Neuronal stem cell (in vitro differentiated cells): ENCODE measurements at regions not wholly inside any gene's neighbourhood (a gene's known extent, or its start where the extent isn't known, plus 50 kb on each side); places are given as distances from the start of the nearest gene placed in this dataset.

Experiments used
- DNase-seq: peaks from one replicate; pipeline ENCODE4 v3.0.0-alpha.2; 2013; ENCODE audit warnings: low spot score
- H2AFZ ChIP-seq: one replicate; pipeline ENCODE4 v1.6.1; 2013; ENCODE audit warnings: mild to moderate bottlenecking, low read length, inconsistent platforms
- H2AK5ac ChIP-seq: 2 replicates; pipeline ENCODE4 v1.6.1; 2013; ENCODE audit warnings: low read depth, mild to moderate bottlenecking, inconsistent platforms, low read length, moderate library complexity, mixed read lengths
- H2BK120ac ChIP-seq: 2 replicates; pipeline ENCODE4 v1.6.1; 2013; ENCODE audit warnings: low read depth, mild to moderate bottlenecking, inconsistent platforms, low read length, moderate library complexity, mixed read lengths
- H2BK12ac ChIP-seq: one replicate; pipeline ENCODE4 v1.6.1; 2013; ENCODE audit warnings: low read length, inconsistent platforms
- H2BK15ac ChIP-seq: 2 replicates; pipeline ENCODE4 v1.6.1; 2013; ENCODE audit warnings: mild to moderate bottlenecking, low read length, inconsistent platforms, mixed read lengths
- H2BK5ac ChIP-seq: one replicate; pipeline ENCODE4 v1.6.1; 2013; ENCODE audit warnings: inconsistent platforms, mild to moderate bottlenecking, low read length, moderate library complexity
- H3K14ac ChIP-seq: one replicate; pipeline ENCODE4 v1.6.1; 2013; ENCODE audit warnings: low read length, inconsistent platforms
- H3K18ac ChIP-seq: 2 replicates; pipeline ENCODE4 v1.6.1; 2013; ENCODE audit warnings: low read length, inconsistent platforms
- H3K23ac ChIP-seq: 2 replicates; pipeline ENCODE4 v1.6.1; 2013; ENCODE audit warnings: low read depth, mild to moderate bottlenecking, mixed read lengths, low read length, inconsistent platforms; ENCODE audit not compliant: poor library complexity
- H3K27ac ChIP-seq: replicated peaks from 3 replicates; pipeline ENCODE4 v1.5.1; 2013; ENCODE audit warnings: low read length, inconsistent platforms
- H3K27me3 ChIP-seq, 3 experiments: 2 replicates each; pipeline ENCODE4 v1.6.1; 2013; ENCODE audit warnings: low read length in 3 of 3, mild to moderate bottlenecking in 2 of 3, inconsistent platforms in 1 of 3, low read depth in 1 of 3, mixed read lengths in 1 of 3, moderate library complexity in 1 of 3; ENCODE audit not compliant: control insufficient read depth in 3 of 3, insufficient read depth in 3 of 3
- H3K36me3 ChIP-seq, 2 donors: replicated peaks in 1 of 2; 2 replicates each; pipeline ENCODE4 v1.6.1; 2013; ENCODE audit warnings: low read length in 2 of 2; ENCODE audit not compliant: control insufficient read depth in 2 of 2, insufficient read depth in 2 of 2
- H3K4ac ChIP-seq: 2 replicates; pipeline ENCODE4 v1.6.1; 2013; ENCODE audit warnings: inconsistent platforms, mild to moderate bottlenecking, low read length, moderate library complexity
- H3K4me1 ChIP-seq, 2 donors: 1 replicate in 1 of 2; 2 replicates in 1 of 2; pipeline ENCODE4 v1.6.1; 2013; ENCODE audit warnings: low read length in 2 of 2, low read depth in 1 of 2; ENCODE audit not compliant: control insufficient read depth in 2 of 2, insufficient read depth in 1 of 2
- H3K4me2 ChIP-seq: one replicate; pipeline ENCODE4 v1.6.1; 2013; ENCODE audit warnings: mild to moderate bottlenecking, low read length, inconsistent platforms; ENCODE audit not compliant: insufficient read depth, poor library complexity, severe bottlenecking
- H3K4me3 ChIP-seq, 2 donors: 2 replicates each; pipeline ENCODE4 v1.5.1; 2013; ENCODE audit warnings: low read length in 2 of 2, mild to moderate bottlenecking in 2 of 2, inconsistent platforms in 1 of 2, moderate library complexity in 1 of 2
- H3K79me1 ChIP-seq: one replicate; pipeline ENCODE4 v1.6.1; 2013; ENCODE audit warnings: low read depth, mild to moderate bottlenecking, inconsistent platforms, low read length, moderate library complexity
- H3K9ac ChIP-seq: one replicate; pipeline ENCODE4 v1.6.1; 2013; ENCODE audit warnings: mild to moderate bottlenecking, low read depth, low read length, inconsistent platforms; ENCODE audit not compliant: poor library complexity
- H3K9me3 ChIP-seq, 2 donors: replicated peaks in 1 of 2; 2 replicates each; pipeline versions ENCODE3 to v1.6.1; 2013; ENCODE audit warnings: low read length in 2 of 2, mild to moderate bottlenecking in 2 of 2, inconsistent platforms in 1 of 2, low read depth in 1 of 2, mixed read lengths in 1 of 2, moderate library complexity in 1 of 2; ENCODE audit not compliant: control insufficient read depth in 2 of 2, insufficient read depth in 1 of 2
- H4K8ac ChIP-seq: one replicate; pipeline ENCODE4 v1.6.1; 2013; ENCODE audit warnings: low read depth, mild to moderate bottlenecking, inconsistent platforms, low read length, moderate library complexity
- H4K91ac ChIP-seq: one replicate; pipeline ENCODE4 v1.6.1; 2013; ENCODE audit warnings: low read length, low read depth, mild to moderate bottlenecking, inconsistent platforms; ENCODE audit not compliant: poor library complexity
- WGBS, 2 donors: extraction: QIAGEN DNeasy Blood & Tissue Kit; methylation state at CpG; one replicate each; pipeline ENCODE4 v1.1.7; 2013; ENCODE audit warnings: missing lambda C conversion rate in 2 of 2, mixed read lengths in 1 of 2; ENCODE audit not compliant: insufficient read length in 2 of 2, insufficient replicate concordance in 1 of 2; ENCODE audit errors: extremely low coverage in 2 of 2; 5-methylcytosine and 5-hydroxymethylcytosine counted together

- H3K18ac ChIP-seq, result no peak overlapping the region
- no peak overlapping the region for H3K14ac ChIP-seq
- H2AK5ac ChIP-seq, result no peak overlapping the region
- H3K79me1 ChIP-seq, result no peaks in the 10 kb centered on the region
- H4K8ac ChIP-seq, result no peak overlapping the region
- no peaks in the 10 kb centered on the region for H3K27me3 ChIP-seq
- H2BK12ac ChIP-seq, result no peak overlapping the region
- peaks cover 0 to 1% of the 10 kb centered on the region in 2 donors for H3K4me1 ChIP-seq
- no peak for DNase-seq
- no peak overlapping the region for H3K27ac ChIP-seq
- no peak overlapping the region for H3K23ac ChIP-seq
- no peak overlapping the region for H2AFZ ChIP-seq
- no peak overlapping the region for H2BK15ac ChIP-seq
- no peak overlapping the region for H2BK120ac ChIP-seq
- no peak overlapping the region for H4K91ac ChIP-seq
- H2BK5ac ChIP-seq, result no peak overlapping the region
- WGBS, 2 donors, result no CpG with 5 or more reads among the region's 4 CpGs
- H3K9me3 ChIP-seq, result no peaks in the 10 kb centered on the region
- no peak overlapping the region for H3K4ac ChIP-seq
- no peak overlapping the region for H3K4me2 ChIP-seq
- no peak overlapping the region for H3K4me3 ChIP-seq
- no peaks in the 10 kb centered on the region for H3K36me3 ChIP-seq
- H3K9ac ChIP-seq, result no peak overlapping the region
These were observed 227.3 kb downstream of the LURAP1L start for GRCh38 chr9:13001989-13002580.

DNA sequence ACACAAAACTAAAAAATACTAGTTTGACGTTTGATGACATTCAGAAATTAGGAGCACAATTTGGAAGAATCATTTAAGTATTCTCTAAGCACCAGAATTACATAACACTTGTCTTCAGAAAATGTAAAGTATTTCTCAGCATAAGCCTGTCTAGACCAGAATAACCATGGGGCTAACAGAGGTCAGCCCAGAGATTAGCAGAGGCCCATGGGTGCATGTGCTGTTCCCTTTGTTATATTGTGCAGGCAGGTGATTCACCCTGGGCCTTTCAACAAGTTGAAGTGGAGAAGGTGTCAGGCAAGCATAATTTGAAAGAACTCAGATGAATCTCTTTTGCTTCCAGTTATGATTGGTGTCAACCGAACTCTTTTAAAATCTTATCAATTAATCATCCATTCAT is 227.9 kb downstream of the LURAP1L start:
- H3K14ac ChIP-seq, result no peak overlapping the region
- no peak overlapping the region for H3K4me2 ChIP-seq
- no peaks in the 10 kb centered on the region for H3K79me1 ChIP-seq
- no peak overlapping the region for H2AK5ac ChIP-seq
- H3K9ac ChIP-seq, result no peak overlapping the region
- peaks cover 0 to 1% of the 10 kb centered on the region in 2 donors for H3K4me1 ChIP-seq
- WGBS, 2 donors, result no CpG with 5 or more reads among the region's 2 CpGs
- H2AFZ ChIP-seq, result no peak overlapping the region
- no peak for DNase-seq
- H3K4me3 ChIP-seq, result no peak overlapping the region
- H2BK15ac ChIP-seq, result no peak overlapping the region
- H3K4ac ChIP-seq, result no peak overlapping the region
- no peaks in the 10 kb centered on the region for H3K36me3 ChIP-seq
- H4K91ac ChIP-seq, result no peak overlapping the region
- H2BK12ac ChIP-seq, result no peak overlapping the region
- no peaks in the 10 kb centered on the region for H3K27me3 ChIP-seq
- no peak overlapping the region for H4K8ac ChIP-seq
- H3K9me3 ChIP-seq, result no peaks in the 10 kb centered on the region
- no peak overlapping the region for H3K23ac ChIP-seq
- H3K27ac ChIP-seq, result no peak overlapping the region
- H3K18ac ChIP-seq, result no peak overlapping the region
- no peak overlapping the region for H2BK5ac ChIP-seq
- no peak overlapping the region for H2BK120ac ChIP-seq

- Histone ChIP-seq H3K9me3 (no peaks in the 10 kb centered on the region), H3K4me1 (no peaks in the 10 kb centered on the region), H2BK12ac (no peak overlapping the region), H3K14ac (no peak overlapping the region), H3K27me3 (no peaks in the 10 kb centered on the region), H4K8ac (no peak overlapping the region), H2BK5ac (no peak overlapping the region), H3K79me1 (no peaks in the 10 kb centered on the region), H2BK15ac (no peak overlapping the region), H3K9ac (no peak overlapping the region), H3K36me3 (no peaks in the 10 kb centered on the region), H3K4me3 (no peak overlapping the region), H2BK120ac (no peak overlapping the region), H2AK5ac (no peak overlapping the region), H3K4me2 (no peak overlapping the region), H3K23ac (no peak overlapping the region), H3K18ac (no peak overlapping the region), H3K4ac (no peak overlapping the region), H3K27ac (no peak overlapping the region), H4K91ac (no peak overlapping the region), H2AFZ (no peak overlapping the region)
- no CpG with 5 or more reads among the region's 2 CpGs for WGBS, 2 donors
- no peak for DNase-seq
These were observed 235.1 kb downstream of the LURAP1L start for GRCh38 chr9:13009871-13010270.

- Histone ChIP-seq H3K4me2 (no peak overlapping the region), H4K8ac (no peak overlapping the region), H3K9ac (no peak overlapping the region), H3K23ac (no peak overlapping the region), H3K4me3 (no peak overlapping the region), H3K36me3 (no peaks in the 10 kb centered on the region), H3K27ac (no peak overlapping the region), H2BK12ac (no peak overlapping the region), H3K4me1 (no peaks in the 10 kb centered on the region), H2BK15ac (no peak overlapping the region), H3K79me1 (no peaks in the 10 kb centered on the region), H4K91ac (no peak overlapping the region), H3K4ac (no peak overlapping the region), H2BK120ac (no peak overlapping the region), H3K9me3 (no peaks in the 10 kb centered on the region), H2AK5ac (no peak overlapping the region), H2BK5ac (no peak overlapping the region), H3K18ac (no peak overlapping the region), H3K27me3 (no peaks in the 10 kb centered on the region), H3K14ac (no peak overlapping the region), H2AFZ (no peak overlapping the region)
- DNase-seq, result no peak
- no CpG with 5 or more reads among the region's 2 CpGs for WGBS, 2 donors
These were observed 239.4 kb downstream of the LURAP1L start for GRCh38 chr9:13013991-13014883.
